GM23338 (cell line): ENCODE measurements at regions not wholly inside any gene's neighbourhood (a gene's known extent, or its start where the extent isn't known, plus 50 kb on each side); places are given as distances from the start of the nearest gene placed in this dataset.

Experiments used
- EZH2 ChIP-seq: fragments of 200-600 bp; sonication (generic); IDR thresholded peaks from one replicate; pipeline ENCODE4 v1.8.0; 2017; ENCODE audit warnings: antibody characterized with exemption, mild to moderate bottlenecking, low read depth; ENCODE audit not compliant: unreplicated experiment
- EZH2phosphoT487 ChIP-seq: fragments of 200-600 bp; sonication (generic); IDR thresholded peaks from one replicate; pipeline ENCODE4 v1.8.1; 2018; ENCODE audit warnings: antibody characterized with exemption; ENCODE audit not compliant: unreplicated experiment
- JUNB ChIP-seq: IDR thresholded peaks from one replicate; pipeline ENCODE4 v1.6.1; 2016; ENCODE audit warnings: antibody characterized with exemption; ENCODE audit not compliant: unreplicated experiment
- NANOG ChIP-seq: IDR thresholded peaks from 2 replicates; pipeline ENCODE4 v1.6.1; 2016; ENCODE audit warnings: antibody characterized with exemption, borderline replicate concordance
- POLR2AphosphoS5 ChIP-seq: IDR thresholded peaks from 2 replicates; pipeline ENCODE4 v1.6.1; 2016; ENCODE audit warnings: antibody characterized with exemption, low read depth
- STAT1 ChIP-seq: IDR thresholded peaks from one replicate; pipeline ENCODE4 v1.6.1; 2016; ENCODE audit warnings: antibody characterized with exemption; ENCODE audit not compliant: unreplicated experiment
- TF ChIP-seq, protein P1 (sequence below), 2 experiments: fragments of 200-600 bp in 1 of 2; sonication (generic) in 1 of 2; conservative IDR thresholded peaks; 2 replicates each; pipeline versions ENCODE4 v1.5.1 to v1.6.1; 2016 to 2017; ENCODE audit warnings: antibody characterized with exemption in 2 of 2, low read depth in 2 of 2, mild to moderate bottlenecking in 2 of 2, moderate library complexity in 1 of 2
- TF ChIP-seq, protein P2 (sequence below): IDR thresholded peaks from 2 replicates; pipeline ENCODE4 v1.6.1; 2016; ENCODE audit warnings: antibody characterized with exemption
- TF ChIP-seq, protein P3 (sequence below): IDR thresholded peaks from one replicate; pipeline ENCODE4 v1.6.1; 2018; ENCODE audit warnings: antibody characterized with exemption; ENCODE audit not compliant: unreplicated experiment

GRCh38 chr18:22829781-22830180, 103.3 kb upstream of the RBBP8 start:
- TF ChIP-seq, protein P1, sequence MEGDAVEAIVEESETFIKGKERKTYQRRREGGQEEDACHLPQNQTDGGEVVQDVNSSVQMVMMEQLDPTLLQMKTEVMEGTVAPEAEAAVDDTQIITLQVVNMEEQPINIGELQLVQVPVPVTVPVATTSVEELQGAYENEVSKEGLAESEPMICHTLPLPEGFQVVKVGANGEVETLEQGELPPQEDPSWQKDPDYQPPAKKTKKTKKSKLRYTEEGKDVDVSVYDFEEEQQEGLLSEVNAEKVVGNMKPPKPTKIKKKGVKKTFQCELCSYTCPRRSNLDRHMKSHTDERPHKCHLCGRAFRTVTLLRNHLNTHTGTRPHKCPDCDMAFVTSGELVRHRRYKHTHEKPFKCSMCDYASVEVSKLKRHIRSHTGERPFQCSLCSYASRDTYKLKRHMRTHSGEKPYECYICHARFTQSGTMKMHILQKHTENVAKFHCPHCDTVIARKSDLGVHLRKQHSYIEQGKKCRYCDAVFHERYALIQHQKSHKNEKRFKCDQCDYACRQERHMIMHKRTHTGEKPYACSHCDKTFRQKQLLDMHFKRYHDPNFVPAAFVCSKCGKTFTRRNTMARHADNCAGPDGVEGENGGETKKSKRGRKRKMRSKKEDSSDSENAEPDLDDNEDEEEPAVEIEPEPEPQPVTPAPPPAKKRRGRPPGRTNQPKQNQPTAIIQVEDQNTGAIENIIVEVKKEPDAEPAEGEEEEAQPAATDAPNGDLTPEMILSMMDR (conservative IDR thresholded peaks at IDR 0.05; ENCODE audit: low read depth in 2 of 2), result no peak
- TF ChIP-seq, protein P2, sequence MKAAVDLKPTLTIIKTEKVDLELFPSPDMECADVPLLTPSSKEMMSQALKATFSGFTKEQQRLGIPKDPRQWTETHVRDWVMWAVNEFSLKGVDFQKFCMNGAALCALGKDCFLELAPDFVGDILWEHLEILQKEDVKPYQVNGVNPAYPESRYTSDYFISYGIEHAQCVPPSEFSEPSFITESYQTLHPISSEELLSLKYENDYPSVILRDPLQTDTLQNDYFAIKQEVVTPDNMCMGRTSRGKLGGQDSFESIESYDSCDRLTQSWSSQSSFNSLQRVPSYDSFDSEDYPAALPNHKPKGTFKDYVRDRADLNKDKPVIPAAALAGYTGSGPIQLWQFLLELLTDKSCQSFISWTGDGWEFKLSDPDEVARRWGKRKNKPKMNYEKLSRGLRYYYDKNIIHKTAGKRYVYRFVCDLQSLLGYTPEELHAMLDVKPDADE, result no peak
- no peak for TF ChIP-seq EZH2
- TF ChIP-seq, protein P3, sequence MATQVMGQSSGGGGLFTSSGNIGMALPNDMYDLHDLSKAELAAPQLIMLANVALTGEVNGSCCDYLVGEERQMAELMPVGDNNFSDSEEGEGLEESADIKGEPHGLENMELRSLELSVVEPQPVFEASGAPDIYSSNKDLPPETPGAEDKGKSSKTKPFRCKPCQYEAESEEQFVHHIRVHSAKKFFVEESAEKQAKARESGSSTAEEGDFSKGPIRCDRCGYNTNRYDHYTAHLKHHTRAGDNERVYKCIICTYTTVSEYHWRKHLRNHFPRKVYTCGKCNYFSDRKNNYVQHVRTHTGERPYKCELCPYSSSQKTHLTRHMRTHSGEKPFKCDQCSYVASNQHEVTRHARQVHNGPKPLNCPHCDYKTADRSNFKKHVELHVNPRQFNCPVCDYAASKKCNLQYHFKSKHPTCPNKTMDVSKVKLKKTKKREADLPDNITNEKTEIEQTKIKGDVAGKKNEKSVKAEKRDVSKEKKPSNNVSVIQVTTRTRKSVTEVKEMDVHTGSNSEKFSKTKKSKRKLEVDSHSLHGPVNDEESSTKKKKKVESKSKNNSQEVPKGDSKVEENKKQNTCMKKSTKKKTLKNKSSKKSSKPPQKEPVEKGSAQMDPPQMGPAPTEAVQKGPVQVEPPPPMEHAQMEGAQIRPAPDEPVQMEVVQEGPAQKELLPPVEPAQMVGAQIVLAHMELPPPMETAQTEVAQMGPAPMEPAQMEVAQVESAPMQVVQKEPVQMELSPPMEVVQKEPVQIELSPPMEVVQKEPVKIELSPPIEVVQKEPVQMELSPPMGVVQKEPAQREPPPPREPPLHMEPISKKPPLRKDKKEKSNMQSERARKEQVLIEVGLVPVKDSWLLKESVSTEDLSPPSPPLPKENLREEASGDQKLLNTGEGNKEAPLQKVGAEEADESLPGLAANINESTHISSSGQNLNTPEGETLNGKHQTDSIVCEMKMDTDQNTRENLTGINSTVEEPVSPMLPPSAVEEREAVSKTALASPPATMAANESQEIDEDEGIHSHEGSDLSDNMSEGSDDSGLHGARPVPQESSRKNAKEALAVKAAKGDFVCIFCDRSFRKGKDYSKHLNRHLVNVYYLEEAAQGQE, result no peak
- no peak for TF ChIP-seq NANOG
- no peak for TF ChIP-seq EZH2phosphoT487
- no peak for TF ChIP-seq POLR2AphosphoS5
- no peak for TF ChIP-seq JUNB
- TF ChIP-seq STAT1, result no peak
